G401.6 (cell line): ENCODE measurements at regions not wholly inside any gene's neighbourhood (a gene's known extent, or its start where the extent isn't known, plus 50 kb on each side); places are given as distances from the start of the nearest gene placed in this dataset.
A peak's percentile ranks its signal among the peaks of the same experiment; 100 is the strongest.

ENCODE experiments used
- FAIRE-seq: peaks from 2 replicates; lab custom pipeline; 2012; peaks lifted over from hg19 to GRCh38; lab: Jason Lieb, UNC

DNA sequence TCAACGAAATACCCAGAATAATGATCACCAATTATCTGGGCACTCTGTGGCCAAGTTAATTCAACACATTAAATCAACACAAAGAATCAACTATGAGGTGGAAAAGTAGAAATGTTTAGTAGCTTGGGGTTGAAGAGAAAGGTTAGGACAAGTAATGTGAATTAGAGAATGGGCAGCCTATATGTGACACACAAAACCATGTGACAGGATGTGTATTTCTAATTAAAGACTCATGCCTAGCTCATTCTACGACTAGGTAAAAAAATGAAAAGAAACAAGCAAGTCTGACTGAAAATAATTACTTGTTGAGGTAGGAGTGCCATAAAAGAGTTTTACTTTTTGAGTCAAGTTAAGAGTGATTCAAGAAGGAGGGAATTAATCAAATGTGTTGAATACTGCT is 2646.0 kb upstream of the PCDH20 start:
- no peak for FAIRE-seq

DNA sequence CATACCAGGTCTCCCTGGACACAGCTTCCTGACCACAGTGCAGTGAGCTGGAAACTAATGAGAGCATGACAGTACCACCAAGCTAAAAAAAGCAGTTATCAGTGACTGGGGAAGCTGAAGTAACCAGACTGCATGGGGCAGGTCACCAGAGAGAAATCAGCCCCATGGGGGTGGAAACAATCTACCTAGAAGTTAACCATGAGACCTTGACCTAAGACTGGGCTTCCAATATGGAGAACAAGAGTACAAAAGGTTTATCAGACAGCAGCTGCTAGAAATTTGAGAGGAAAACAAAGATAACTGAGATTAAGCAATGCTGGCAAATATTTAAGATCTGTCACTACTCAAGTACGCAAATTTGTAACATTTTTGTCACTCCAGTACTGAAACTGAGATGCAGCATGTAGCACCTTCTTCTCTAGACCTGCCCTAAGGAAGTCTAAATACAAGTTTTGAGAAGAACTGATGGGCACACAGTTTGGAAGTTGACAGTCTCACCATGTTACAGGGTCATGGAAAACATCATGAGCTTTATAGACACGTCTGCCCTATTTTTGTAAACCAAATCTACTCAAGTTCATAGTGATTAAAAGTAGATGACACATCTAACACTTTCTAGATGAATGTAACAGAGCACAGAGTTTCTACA is 2641.8 kb upstream of the PCDH20 start:
- no peak for FAIRE-seq

DNA sequence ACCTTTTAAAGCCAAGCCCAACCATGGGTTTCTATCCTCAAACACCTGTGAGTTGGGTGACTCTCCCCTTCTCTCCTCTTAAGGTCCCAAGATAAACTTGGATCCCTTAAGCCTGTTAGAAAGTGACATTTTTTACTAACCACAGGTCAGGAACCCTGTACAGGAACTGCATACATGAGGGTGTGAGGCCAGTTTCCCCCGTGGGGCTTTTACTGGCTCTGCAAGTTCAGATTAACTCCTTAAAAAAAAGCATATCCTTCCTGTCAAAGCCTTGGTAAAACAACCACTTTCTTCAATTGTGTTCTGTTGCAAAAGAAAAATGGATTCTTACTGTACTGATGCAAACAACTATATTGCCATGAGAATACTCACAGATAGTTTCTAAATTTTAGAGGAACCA is 2638.7 kb upstream of the PCDH20 start:
- no peak for FAIRE-seq

DNA sequence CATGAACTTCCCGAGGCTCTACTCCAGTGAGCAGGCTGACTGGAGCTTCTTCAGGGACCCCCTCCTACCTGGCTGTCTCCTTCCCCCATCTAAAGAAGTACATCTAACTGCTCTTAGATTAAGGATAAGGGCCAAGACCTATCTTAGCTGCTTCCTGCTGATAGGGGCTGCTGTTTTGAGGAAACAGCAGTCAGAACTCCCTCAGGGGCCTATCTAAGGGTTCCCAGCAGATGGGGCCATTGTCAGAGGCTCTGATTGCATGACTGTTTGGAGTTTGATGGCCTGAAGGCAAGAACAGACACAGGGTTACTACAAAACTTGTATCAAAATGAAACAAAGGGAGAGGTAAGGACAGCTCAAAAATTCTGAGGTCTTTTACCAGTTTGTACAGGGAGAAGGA is 2636.9 kb upstream of the PCDH20 start:
- FAIRE-seq: no peak

DNA sequence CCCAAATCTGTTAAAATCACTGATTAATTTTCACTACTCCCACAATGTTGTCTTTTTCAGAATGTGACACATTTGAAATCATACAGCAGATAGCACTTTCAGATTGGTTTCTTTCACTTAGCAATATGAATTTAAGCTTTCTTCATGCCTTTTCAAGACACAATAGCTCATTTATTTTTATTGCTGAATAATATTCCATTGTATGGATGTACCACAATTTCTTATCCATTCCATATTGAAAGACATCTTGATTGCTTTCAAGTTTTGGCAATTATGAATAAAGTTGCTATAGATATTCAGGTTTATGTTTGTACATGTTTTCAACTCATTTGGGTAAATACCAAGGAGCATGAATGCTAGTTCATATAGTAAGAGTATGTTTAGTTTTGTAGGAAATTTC is 2635.6 kb upstream of the PCDH20 start:
- no peak for FAIRE-seq

DNA sequence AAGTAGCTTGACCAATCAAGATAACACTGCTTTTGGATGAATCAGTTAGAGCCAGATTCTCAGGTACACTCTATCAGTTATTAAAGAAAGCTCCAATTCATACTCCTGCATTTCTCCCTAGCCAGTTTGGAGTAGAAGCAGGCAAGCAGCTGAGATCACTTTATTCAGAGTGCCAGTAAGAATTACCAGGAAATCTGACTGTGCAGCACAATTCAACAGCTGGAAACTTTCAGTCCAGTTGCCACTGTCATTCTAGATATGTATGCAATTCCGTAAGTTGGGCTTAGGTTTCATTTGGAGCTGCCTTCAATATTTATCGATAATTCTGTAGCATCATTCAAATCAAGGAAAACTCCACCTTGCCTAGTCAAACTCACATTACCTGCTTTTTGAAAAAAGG is 2625.6 kb upstream of the PCDH20 start:
- FAIRE-seq: no peak

DNA sequence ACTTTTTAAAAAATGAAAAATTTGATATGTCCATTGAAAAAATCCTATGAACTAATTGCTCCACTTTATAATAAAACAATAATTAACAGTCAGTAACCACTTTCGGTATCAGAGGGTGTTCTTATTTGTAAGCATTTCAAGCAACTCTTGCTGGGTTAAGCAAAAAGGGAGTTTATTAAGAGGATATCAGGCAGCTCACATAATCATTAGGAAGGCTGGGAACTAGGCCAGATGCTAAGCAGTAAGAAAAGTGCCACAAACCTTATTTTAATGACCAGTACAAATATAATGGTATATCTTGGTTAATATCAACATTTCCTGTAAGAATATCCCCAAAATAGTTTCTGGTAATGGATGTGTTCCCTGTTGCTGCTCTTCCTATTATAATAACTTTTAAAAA is 2618.3 kb upstream of the PCDH20 start:
- no peak for FAIRE-seq

DNA sequence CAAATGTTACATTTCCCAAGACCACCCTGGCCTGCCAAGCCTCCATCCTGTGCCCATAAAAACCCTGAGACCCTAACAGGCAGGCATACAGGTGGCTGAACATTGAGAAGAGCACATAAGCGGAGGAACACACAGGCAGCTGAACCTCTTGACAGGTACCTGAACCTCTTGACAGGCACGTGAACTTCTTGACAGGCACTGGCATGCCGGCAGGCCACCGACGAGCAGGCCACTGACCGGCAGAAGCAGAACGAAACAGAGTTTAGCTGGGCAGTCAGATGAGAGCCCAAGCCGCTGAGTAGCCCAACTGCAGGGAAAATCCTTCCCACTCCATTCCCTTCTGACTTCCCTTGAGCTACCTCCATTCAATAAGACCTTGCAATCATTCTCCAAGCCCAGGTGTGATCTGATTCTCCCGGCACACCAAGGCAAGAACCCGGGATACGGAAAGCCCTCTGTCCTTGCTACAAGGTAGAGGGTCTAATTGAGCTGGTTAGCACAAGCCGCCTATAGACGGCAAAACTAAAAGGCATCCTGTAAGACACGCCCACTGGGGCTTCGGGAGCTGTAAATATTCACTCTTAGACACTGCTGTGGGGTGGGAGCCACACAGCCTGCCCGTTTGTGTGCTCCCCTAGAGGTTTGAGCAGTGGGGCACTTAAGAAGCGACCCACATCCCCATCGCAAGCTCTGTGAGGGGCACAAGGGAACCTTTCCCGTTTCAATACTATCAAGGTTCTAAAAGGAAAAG is 2613.9 kb upstream of the PCDH20 start:
- no peak for FAIRE-seq

DNA sequence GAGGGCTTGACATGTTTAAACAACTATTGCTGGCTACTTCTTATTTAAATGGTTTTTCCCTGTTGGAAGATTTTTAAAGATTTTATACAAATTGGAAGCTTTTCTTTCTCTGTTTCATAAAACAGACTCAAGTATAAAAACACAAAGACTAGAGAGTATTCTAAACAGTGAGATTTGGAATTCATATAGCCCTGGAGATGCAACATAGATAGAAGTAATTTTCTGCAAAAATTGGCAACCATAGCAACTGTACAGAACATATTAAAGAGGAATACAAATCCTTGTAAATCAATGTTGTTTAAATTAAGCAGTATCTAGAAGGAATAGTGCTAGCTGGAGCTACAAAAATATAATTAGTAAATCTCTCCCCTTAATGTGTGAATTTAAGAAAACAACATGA is 2612.9 kb upstream of the PCDH20 start:
- FAIRE-seq: no peak

DNA sequence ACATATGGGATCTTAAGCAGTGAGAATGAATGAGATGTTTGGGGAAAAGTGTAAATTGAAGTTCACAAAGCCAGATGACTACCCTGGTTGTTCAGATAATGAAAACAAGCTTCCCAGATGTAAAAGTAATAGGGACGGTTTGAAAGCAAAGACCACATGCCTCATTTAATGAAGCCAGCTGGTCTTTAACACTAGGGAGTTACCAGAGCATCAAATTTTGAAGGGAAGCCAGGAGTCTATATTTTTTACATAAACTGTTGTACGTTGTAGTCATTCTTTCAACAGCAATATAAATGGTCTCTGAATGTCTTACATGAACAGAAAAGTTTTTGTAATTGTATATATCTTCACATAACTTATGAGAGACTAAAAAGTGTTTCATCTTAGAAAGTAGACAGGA is 2604.5 kb upstream of the PCDH20 start:
- no peak for FAIRE-seq

DNA sequence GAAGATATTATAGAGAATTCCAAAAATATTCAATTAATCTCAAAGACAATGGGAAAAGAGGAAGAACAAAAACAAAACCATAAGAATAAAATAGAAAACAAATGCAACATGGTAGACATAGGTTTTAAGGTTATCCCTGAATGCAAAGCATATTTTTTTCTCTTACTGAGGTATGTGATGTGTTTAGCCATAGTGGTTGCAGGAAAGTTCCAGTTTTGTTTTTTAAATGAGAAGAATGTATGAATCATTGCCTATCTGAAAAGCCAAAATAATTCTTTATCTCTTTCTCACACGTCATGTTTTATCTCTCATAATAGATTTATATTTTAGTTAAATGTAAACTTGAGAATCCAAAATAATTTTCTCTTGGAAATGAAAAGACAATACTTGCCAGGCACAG is 2591.7 kb upstream of the PCDH20 start:
- peak; percentile 58 for FAIRE-seq

DNA sequence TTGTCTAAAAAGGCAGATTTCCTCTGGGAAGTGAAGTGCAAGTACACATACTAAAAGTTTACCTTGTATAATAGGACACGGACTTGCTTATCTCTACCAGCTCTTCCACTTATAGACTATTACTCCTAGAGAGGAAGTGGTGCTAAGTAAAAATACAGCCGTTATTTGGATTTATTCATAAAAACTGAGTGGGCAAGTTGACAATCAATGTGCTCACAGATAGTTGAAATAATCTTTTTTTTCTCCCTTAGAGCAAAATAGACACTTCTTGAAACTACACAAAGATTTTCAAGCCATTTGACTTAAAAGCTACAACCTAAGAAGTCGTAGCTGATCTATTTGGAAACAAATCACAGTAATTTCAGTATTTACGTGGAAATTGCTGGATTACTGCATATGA is 2584.7 kb upstream of the PCDH20 start:
- no peak for FAIRE-seq

DNA sequence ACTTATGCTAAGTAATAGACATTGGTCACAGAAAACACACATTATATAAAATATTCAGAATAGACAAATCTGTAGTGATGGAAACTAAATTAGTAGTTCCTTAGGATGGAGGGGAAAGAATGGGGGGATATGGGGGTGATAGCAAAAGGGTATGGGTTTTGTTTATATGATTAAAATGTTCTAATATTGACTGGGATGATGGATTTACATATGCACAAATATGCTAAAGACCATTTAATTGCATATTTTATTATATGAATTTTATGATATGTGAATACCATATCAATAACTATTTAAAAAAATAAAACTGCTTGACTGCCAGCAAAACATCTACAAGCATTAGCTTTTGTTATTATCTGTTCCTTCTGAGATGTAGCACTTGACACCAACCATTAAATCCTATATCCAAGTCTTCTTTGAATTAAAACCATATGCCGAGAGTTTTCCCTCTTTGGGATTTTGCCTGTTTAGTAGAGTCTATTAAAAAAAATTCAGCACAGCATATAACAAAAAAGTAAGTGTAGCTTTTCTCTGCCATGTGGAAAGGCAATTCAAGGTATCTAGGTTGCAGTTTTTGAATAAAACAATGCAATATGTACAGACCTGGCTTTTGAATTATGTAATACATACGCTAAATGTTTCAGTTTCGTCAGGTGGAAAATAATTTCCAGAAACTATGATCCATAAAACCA is 2584.1 kb upstream of the PCDH20 start:
- no peak for FAIRE-seq

DNA sequence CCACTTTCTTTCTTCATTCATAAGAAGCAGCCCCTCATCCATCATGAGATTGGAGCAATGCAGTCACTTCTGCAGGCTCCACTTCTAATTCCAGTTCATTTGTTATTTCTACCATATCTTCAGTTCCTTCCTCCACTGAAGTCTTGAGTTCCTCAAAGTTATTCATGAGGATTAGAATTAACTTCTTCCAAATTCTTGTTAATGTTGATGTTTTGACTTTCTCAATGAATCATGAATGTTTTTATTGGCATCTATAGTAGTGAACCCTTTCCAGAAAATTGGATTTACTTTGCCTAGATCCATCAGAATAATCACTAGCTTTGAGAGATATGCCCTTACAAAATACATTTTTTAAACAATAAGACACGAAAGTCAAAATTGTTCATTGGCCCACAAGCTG is 2567.7 kb upstream of the PCDH20 start:
- FAIRE-seq: no peak

DNA sequence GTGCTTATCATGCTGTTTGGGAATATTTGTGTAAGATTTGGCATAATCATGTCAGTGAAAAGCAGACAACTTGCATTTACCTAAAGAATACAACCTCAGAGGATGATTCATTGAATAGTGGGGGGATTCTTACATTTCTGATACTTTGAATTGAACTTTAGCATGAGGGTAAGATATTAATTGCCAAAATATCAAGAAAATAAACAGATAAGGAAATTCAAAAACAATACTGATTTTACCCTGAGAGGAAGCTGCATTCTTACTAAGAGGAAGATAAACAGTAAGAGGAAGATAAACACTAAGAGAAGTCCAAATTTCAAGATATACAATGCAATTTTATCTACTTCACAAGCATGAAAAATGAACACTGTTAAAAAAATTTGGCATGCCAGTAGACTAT is 2564.3 kb upstream of the PCDH20 start:
- no peak for FAIRE-seq

DNA sequence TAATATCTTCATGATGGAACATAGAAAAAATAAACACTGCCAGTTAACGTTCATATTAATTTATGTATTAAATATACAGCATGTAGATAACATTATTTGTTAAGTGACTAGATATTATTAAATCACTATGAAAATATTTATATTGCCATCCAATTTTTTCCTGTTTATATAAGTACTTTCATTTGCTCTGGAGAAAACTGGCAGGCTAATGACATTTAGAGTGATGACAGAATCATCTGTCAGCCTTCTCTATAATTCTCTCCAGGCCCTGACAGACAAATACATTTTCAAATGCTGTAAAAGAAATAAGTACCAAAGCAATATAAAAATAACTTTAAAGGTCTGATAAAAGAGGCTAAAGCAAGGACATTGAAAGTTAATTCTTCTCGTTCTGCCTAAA is 2556.7 kb upstream of the PCDH20 start:
- no peak for FAIRE-seq

DNA sequence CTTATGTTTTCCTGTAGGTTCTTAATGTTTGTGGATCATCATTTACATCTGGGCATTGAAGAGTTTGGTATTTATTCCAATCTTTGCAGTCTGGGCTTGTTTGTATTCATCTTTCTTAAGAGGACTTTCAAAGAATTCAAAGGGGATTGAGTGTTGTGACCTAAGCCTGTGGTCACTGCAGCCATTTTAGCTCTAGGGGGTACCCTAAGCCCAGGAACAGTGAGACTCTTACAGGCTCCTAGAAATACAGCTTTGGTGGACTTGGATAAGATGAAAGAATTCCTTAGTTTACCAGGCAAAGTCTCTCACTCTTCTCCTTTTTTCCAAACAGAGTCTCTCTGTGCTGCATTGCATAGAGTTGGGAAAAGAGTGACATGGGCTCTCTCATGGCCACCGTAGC is 2539.0 kb upstream of the PCDH20 start:
- FAIRE-seq: no peak

DNA sequence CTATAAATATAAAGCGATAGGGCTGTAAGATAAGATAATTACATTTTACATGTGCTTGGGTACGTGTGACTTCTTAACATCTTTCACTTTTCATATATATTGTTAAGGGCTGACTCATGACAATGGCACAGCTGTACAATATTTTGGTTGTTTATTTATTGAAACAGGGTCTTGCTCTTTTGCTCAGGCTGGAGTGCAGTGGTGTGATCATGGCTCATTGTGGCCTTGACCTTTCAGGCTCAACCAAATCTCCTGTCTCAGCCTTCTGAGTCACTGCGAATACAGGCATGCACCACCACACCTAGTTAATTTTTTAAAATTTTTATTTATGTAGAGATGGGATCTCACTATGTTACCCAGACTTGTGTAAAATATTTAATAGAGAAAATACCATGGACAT is 2532.4 kb upstream of the PCDH20 start:
- FAIRE-seq: no peak

DNA sequence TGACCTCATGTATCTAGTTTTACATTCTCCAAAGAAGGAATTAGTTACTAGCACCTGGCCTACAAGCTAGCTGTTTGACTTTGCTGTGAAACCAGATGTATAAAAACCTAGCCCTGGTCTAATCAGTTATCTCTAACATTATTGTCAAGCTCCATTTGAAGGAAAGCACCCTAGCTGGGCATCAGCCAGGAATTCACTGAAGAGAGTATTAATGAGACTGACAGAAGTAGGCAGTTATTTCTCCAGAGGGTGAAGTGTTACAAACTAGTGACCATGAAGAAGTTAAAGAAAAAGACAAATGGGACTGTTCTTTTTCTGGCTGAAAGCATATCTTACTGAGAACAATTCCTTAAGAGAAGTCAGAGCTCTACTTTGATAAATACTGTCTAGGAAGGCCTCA is 2529.3 kb upstream of the PCDH20 start:
- no peak for FAIRE-seq

DNA sequence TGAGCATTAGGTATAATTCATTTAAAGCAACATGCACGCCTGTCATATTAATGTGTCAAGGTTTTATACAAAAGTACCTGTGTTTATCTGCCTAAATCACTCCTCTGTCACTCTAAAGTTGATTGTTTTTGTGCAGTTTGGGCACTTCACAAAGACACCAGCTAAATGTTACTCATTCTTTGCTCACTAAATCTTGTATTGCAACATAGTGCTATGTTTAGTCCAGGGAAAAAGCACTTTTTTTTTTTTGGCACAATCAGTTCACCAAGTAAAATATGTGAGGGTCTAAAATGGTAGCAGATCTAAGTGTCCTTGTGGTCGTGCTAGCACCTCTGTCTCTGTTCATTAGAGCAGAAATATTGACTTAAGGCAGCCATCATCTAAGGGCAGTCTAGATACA is 2526.7 kb upstream of the PCDH20 start:
- FAIRE-seq: no peak

DNA sequence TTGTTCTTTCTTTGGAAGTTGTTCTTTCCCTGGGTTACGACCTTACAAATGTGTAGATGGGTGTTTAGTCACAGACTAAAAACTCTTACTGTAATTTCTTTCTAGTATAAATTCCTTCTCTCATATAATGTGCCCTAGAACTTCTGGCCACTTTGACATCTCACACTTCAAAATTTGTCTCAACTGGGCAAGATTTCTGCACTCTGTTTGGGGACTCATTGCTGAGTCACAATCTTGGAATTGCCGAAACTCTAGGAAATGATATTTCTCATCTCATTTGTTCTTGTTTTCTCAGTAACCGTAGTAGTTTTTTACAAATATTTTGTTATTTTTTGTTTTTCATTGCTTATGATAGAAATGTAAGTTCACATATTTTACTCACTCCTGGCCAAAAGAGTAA is 2523.2 kb upstream of the PCDH20 start:
- no peak for FAIRE-seq

DNA sequence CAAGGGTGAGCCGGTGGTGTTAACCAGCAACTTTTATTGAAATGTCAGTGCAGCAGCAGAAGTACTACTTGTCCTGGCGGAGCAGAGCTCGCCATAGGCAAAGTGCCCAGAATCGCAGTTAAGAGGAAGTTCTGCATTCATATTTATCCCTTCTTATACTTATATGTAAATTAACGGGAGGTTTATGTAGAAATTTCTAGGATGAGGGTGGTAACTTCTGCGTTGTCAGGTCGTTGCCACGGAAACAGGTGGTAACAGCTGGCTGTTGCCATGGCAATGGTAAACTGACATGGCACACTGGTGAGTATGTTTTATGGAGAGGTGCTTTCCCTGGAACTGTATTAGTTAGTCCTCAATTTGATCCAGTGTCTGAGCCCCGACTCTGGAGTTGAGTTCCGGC is 2494.9 kb upstream of the PCDH20 start:
- no peak for FAIRE-seq

DNA sequence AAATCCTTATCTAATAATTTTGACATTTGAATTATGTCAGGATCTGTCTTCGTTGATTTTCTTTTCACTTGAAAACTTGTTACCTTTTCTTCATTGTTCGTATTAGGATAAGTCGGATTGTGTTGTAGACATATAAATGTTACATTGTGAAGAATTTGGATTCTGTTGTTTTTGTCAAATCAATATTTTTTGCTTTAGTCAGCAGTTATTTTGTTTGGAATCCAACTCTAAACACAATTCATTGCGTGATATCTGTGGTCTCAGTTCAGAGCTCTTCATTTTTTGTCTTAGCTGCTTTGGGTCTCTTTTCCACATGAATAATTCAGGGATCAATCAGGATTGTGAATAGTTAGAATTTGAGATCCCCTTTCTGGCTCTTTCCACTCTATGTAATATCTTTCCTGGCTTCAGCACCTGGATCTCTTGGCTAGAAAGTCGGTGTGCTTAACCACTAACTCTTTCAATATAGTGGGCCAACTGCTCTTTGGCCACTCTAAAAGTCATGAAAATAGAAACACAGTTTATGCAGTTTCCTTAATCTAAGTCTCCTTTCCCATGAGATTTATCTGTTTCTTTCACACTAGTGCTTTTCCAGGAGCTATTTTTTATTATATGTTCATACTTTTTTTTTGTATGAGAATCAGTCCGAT is 2494.2 kb upstream of the PCDH20 start:
- FAIRE-seq: peak; percentile 61
